ENCODE measurements at regions not wholly inside any gene's neighbourhood (a gene's known extent, or its start where the extent isn't known, plus 50 kb on each side); places are given as distances from the start of the nearest gene placed in this dataset.
"Not testable (repeated sequence)": the region's sequence is repeated elsewhere in the genome, so short reads cannot be mapped to it uniquely, and the experiment has no call there.

DNA sequence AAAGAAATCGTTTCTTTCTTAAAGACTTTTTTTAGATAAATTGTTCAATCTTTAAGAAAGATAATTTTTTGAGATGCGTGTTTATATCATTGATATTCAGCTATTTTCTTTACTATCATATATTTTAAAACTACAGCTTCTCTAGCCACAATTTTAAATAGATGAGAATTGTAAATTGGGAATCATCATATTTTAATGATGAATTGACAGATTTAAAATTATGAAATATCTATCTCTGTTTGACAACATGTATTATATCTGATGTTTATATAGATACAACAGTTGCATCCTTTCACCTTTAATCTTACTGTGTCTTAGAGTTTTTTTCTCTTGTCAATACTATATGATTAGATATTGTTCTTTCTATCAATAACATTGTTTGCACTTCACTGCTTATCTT, 762.3 kb upstream of the GJE1 start:
- ChIA-PET POLR2A (no interaction called here), CTCF (interaction anchor here (0.6 kb wide), 1 partner anchor 424 kb away, joined by 3 read pairs; no protein-coding TSS in a partner anchor)
- no TSS peak for BruUV-seq (replicated peaks)
- no peak for DNase-seq (ENCODE audit: unreplicated experiment)
- no peak overlapping the region for H3K4me3 Mint-ChIP-seq (ENCODE audit: unreplicated experiment)
- intact Hi-C loops (cut with micrococcal nuclease), result no loop called here
- TF ChIP-seq, protein P1, sequence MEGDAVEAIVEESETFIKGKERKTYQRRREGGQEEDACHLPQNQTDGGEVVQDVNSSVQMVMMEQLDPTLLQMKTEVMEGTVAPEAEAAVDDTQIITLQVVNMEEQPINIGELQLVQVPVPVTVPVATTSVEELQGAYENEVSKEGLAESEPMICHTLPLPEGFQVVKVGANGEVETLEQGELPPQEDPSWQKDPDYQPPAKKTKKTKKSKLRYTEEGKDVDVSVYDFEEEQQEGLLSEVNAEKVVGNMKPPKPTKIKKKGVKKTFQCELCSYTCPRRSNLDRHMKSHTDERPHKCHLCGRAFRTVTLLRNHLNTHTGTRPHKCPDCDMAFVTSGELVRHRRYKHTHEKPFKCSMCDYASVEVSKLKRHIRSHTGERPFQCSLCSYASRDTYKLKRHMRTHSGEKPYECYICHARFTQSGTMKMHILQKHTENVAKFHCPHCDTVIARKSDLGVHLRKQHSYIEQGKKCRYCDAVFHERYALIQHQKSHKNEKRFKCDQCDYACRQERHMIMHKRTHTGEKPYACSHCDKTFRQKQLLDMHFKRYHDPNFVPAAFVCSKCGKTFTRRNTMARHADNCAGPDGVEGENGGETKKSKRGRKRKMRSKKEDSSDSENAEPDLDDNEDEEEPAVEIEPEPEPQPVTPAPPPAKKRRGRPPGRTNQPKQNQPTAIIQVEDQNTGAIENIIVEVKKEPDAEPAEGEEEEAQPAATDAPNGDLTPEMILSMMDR (IDR thresholded peaks at IDR 0.05; ENCODE audit: unreplicated experiment), result no peak
- no peak overlapping the region for H3K27ac Mint-ChIP-seq (ENCODE audit: low read depth, unreplicated experiment)
- H3K36me3 Mint-ChIP-seq (ENCODE audit: insufficient read depth, unreplicated experiment), result no peaks in the 10 kb centered on the region
- H3K9me3 Mint-ChIP-seq (ENCODE audit: unreplicated experiment), result no peaks in the 10 kb centered on the region
- no peaks in the 10 kb centered on the region for H3K4me1 Mint-ChIP-seq (ENCODE audit: insufficient read depth, unreplicated experiment)
- no peaks in the 10 kb centered on the region for H3K27me3 Mint-ChIP-seq (ENCODE audit: insufficient read depth, unreplicated experiment)

DNA sequence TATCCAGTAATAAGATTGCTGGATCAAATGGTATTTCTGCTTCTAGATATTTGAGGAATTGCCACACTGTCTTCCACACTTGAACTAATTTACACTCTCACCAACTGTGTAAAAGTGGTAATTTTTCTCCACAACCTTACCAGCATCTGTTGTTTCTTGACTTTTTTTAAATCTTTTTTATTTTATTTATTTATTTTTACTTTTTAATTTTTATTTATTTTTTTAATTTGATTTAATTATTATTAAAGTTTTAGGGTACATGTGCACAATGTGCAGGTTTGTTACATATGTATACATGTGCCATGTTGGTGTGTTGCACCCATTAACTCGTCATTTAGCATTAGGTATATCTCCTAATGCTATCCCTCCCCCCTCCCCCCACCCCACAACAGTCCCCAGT, 765.9 kb upstream of the GJE1 start:
- CTCF ChIA-PET; H3K4me1 Mint-ChIP-seq (ENCODE audit: insufficient read depth, unreplicated experiment); H3K27ac Mint-ChIP-seq (ENCODE audit: low read depth, unreplicated experiment); H3K36me3 Mint-ChIP-seq (ENCODE audit: insufficient read depth, unreplicated experiment); POLR2A ChIA-PET; DNase-seq (ENCODE audit: unreplicated experiment); H3K4me3 Mint-ChIP-seq (ENCODE audit: unreplicated experiment); H3K27me3 Mint-ChIP-seq (ENCODE audit: insufficient read depth, unreplicated experiment); BruUV-seq (replicated peaks); H3K9me3 Mint-ChIP-seq (ENCODE audit: unreplicated experiment); intact Hi-C loops (cut with micrococcal nuclease): not testable (repeated sequence)

DNA sequence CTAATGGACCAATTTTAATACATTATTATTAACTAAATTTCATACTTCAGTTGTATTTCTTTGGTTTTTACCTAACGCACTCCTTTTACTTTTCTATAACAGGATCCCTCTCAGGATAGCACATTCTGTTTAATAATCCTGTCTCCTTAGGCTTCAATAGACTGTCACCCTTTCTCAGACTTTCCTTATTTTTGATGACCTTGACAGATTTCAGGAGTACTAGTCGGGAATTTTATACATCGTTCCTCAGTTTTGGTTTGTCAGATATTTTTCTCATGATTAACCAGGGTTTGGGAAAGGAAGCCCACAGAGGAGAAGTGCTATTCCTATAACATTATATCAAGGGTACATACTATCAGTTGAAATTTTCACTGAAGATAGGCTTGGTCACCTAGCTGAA, 768.0 kb upstream of the GJE1 start:
- Mint-ChIP-seq H3K9me3 (ENCODE audit: unreplicated experiment) (no peaks in the 10 kb centered on the region), H3K27ac (ENCODE audit: low read depth, unreplicated experiment) (no peak overlapping the region), H3K27me3 (ENCODE audit: insufficient read depth, unreplicated experiment) (no peaks in the 10 kb centered on the region), H3K4me3 (ENCODE audit: unreplicated experiment) (no peak overlapping the region), H3K4me1 (ENCODE audit: insufficient read depth, unreplicated experiment) (no peaks in the 10 kb centered on the region), H3K36me3 (ENCODE audit: insufficient read depth, unreplicated experiment) (no peaks in the 10 kb centered on the region)
- TF ChIP-seq, protein P1 (IDR thresholded peaks at IDR 0.05; ENCODE audit: unreplicated experiment), result no peak
- no TSS peak for BruUV-seq (replicated peaks)
- intact Hi-C loops (cut with micrococcal nuclease), result no loop called here
- CTCF ChIA-PET, result no interaction called here
- POLR2A ChIA-PET, result interaction anchor here (0.6 kb wide), 1 partner anchor 210 kb away, joined by 4 read pairs; no protein-coding TSS in a partner anchor
- DNase-seq (ENCODE audit: unreplicated experiment), result no peak

DNA sequence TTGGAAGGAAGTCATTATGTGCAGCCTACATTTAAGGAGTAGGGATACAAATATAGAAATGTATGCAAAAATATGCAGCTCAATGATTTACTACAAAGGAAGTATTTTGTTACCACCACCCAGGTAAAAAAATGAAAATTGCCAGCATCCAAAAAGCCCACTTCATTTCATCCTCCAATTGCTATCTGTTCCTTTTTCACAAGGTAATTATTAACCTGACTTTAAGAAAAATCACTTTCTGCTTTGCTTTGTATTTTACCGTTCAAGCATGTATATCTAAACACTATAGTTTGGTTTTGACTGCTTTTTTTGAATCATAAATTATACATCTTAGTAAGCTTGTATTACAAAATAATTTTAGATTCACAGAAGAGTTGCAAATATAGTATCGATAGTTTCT, 768.5 kb upstream of the GJE1 start:
- TF ChIP-seq, protein P1 (IDR thresholded peaks at IDR 0.05; ENCODE audit: unreplicated experiment), result no peak
- POLR2A ChIA-PET, result interaction anchor here (0.6 kb wide), 1 partner anchor 211 kb away, joined by 4 read pairs; no protein-coding TSS in a partner anchor
- Mint-ChIP-seq H3K9me3 (ENCODE audit: unreplicated experiment) (no peaks in the 10 kb centered on the region), H3K4me1 (ENCODE audit: insufficient read depth, unreplicated experiment) (no peaks in the 10 kb centered on the region), H3K27me3 (ENCODE audit: insufficient read depth, unreplicated experiment) (no peaks in the 10 kb centered on the region), H3K4me3 (ENCODE audit: unreplicated experiment) (no peak overlapping the region), H3K27ac (ENCODE audit: low read depth, unreplicated experiment) (no peak overlapping the region), H3K36me3 (ENCODE audit: insufficient read depth, unreplicated experiment) (no peaks in the 10 kb centered on the region)
- intact Hi-C loops (cut with micrococcal nuclease), result no loop called here
- no TSS peak for BruUV-seq (replicated peaks)
- CTCF ChIA-PET, result no interaction called here
- no peak for DNase-seq (ENCODE audit: unreplicated experiment)

DNA sequence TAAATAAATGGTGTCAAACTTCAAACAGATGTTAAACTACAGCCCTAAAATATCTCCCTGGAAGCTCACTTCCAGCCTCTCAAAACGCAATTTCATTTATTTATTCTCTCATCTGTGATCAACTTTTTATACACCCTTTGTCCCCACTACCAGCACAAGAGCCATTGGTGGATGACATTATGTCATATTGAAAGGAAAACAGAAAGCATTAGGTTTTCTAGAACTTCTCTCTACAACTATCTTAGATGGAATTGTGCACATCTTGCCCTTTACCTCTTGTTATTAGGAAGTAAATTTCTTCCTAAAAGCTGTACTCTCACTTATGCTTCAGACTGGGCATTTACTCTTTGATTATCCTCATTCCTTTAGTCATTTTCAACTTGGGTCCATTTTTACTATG, 771.2 kb upstream of the GJE1 start:
- no peaks in the 10 kb centered on the region for H3K27me3 Mint-ChIP-seq (ENCODE audit: insufficient read depth, unreplicated experiment)
- intact Hi-C loops (cut with micrococcal nuclease), result no loop called here
- no TSS peak for BruUV-seq (replicated peaks)

More for the DNA sequence above, 771.2 kb upstream of the GJE1 start:
- Mint-ChIP-seq H3K27ac (ENCODE audit: low read depth, unreplicated experiment) (no peak overlapping the region), H3K9me3 (ENCODE audit: unreplicated experiment) (peaks cover 17% of the 10 kb centered on the region), H3K36me3 (ENCODE audit: insufficient read depth, unreplicated experiment) (no peaks in the 10 kb centered on the region), H3K4me3 (ENCODE audit: unreplicated experiment) (no peak overlapping the region), H3K4me1 (ENCODE audit: insufficient read depth, unreplicated experiment) (no peaks in the 10 kb centered on the region)
- ChIA-PET POLR2A (no interaction called here), CTCF (interaction anchor here (0.7 kb wide), 2 partner anchors 10 to 178 kb away, joined by 3 read pairs; no protein-coding TSS in a partner anchor)
- TF ChIP-seq, protein P1 (IDR thresholded peaks at IDR 0.05; ENCODE audit: unreplicated experiment), result no peak
- DNase-seq (ENCODE audit: unreplicated experiment), result no peak

Measured in MCF 10A (cell line).